ENCODE measurements at regions not wholly inside any gene's neighbourhood (a gene's known extent, or its start where the extent isn't known, plus 50 kb on each side); places are given as distances from the start of the nearest gene placed in this dataset.

DNA sequence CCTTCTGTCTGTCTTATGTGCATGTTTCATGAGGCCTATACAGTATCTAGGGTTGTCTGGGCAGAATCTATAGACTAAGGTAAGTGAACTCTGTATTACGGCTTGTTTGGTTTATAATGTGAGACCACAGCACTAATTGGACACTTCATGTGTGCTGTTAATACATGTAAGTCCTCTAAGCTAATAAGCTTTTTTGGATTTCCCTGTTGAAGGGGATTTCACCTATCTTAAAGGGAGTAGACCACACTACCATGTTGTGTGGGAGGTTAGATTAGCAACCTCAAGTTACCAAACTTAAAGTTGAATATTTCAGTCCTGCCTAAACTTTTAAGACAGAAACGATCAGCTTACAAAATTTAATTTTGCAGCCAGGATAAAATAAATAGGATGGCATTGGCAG, 189.8 kb upstream of the GOLIM4 start:
- no peak for DNase-seq

- no peak for DNase-seq
Observed at GRCh38 chr3:168284728-168285127, 189.0 kb upstream of the GOLIM4 start.

GRCh38 chr3:168275662-168276061, 179.9 kb upstream of the GOLIM4 start:
- no peak for DNase-seq

DNA sequence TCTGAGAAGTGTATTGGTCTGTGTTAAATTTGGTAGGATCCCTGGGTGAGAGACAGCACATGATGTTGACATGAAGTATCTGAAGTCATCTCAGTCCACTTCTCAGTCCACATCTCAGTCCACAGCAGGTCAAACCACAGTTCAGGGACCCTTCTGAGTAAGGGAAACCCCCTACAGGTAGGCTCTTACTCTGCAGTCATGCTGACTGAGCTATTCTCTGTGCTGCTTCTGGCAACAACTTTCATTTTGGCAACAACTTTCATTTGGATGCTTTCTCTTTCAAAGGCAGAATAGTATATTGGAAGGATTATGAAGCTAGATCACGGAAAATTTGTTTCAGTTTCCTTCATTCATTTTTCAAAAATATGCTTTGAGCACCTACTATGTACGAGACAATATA, 178.2 kb upstream of the GOLIM4 start:
- DNase-seq: no peak

- no peak for DNase-seq
Observed at GRCh38 chr3:168273036-168273435, 177.3 kb upstream of the GOLIM4 start.

- peak; percentile 5 for DNase-seq
Observed at GRCh38 chr3:168272343-168272985, 176.7 kb upstream of the GOLIM4 start.

DNA sequence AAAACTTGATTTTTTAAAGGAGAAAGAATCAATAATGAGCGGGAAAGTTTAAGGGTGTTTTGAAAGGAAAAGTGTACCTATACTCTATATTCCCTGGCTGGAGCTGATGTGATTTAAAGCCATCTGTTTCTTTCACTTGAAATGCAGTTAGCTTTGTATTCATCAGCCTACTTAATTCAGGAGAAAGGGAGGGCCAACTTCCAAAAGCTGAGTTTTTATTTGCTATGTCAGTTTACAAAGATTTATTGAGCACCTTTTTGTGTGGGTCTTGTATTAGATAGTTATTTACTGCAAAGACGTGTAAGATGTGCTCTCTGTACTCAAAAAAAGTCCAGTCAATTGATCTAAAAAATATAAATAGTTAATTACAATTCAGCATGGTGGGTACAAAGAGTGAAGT, 176.2 kb upstream of the GOLIM4 start:
- DNase-seq: no peak

- no peak for DNase-seq
Observed at GRCh38 chr3:168269001-168269400, 173.3 kb upstream of the GOLIM4 start.

GRCh38 chr3:168267179-168267578, 171.5 kb upstream of the GOLIM4 start:
- no peak for DNase-seq

DNA sequence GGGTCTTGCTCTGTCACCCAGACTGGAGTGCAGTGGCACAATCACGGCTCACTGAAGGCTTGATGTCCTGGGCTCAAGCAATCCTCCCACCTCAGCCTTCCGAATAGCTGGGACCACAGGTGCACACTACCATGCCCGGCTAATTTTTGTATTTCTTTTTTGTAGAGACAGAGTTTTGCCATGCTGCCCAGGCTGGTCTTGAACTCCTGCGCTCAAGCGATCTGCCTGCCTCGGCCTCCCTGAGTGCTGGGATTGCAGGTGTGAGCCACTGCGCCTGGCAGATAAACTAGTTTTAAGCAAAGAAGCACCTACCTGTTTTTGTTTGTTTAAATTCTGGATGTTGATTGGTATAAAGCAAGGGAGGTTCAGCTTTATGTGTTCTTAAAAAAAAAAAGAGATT, 170.6 kb upstream of the GOLIM4 start:
- DNase-seq: no peak

DNA sequence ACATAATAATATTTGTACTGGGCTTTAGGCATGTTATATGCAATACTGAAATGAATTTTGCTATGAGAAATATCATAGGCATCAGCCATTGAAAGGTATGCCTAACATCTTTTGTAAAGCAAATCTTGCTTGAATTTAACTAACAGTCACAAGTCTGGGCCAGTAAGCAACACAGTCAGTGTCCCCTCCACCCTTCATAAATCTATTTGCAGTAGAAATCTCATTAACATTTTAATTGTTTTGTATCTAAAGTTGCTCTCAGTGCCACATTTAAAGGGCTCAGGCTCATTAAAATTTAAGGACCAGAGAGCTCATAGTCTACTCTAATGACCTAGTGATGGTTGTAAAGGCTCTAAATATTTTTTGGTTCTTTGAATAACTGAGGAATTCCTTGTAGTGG, 167.2 kb upstream of the GOLIM4 start:
- DNase-seq: no peak

DNA sequence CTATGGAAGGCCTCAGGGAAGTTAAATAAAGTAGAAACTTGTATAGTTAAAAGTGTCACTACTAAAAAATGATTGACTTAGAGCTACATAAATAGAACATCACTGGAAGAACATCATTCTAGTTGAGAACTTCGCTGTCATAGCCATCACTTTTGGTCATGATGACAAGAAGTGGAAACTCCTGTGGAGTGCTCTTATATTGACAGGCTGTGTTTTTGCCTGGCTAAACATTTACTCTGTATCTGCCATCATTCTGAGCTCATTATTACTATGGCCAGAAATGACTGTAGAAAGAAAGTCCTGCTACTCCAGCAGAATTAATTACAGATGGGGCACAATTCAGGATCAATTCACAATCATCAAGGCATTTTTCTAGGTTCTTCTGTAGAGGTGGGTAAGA, 165.1 kb upstream of the GOLIM4 start:
- no peak for DNase-seq

GRCh38 chr3:168251371-168251770, 155.6 kb upstream of the GOLIM4 start:
- no peak for DNase-seq

DNA sequence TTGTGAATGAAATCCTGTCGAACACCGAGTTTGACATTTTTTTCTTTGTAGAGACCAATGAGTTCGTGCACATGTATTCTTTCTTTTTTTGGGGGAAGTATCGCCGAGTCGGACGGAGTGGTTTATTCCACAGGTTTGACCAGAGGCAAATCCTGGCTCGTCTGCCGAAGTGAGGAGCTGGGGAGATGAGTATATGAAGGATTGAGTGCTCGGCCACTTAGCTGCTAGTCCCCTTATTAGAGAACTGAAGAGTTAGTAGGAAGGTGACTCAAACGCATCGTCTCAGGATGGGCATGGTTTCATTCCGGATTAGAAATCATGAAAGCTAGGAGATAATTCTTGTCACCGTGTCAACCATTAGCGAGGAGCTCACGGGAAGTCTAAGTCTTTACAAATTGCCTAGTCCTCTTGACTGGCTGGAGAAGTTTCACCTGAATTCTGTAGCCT, 154.7 kb upstream of the GOLIM4 start:
- no peak for DNase-seq

DNA sequence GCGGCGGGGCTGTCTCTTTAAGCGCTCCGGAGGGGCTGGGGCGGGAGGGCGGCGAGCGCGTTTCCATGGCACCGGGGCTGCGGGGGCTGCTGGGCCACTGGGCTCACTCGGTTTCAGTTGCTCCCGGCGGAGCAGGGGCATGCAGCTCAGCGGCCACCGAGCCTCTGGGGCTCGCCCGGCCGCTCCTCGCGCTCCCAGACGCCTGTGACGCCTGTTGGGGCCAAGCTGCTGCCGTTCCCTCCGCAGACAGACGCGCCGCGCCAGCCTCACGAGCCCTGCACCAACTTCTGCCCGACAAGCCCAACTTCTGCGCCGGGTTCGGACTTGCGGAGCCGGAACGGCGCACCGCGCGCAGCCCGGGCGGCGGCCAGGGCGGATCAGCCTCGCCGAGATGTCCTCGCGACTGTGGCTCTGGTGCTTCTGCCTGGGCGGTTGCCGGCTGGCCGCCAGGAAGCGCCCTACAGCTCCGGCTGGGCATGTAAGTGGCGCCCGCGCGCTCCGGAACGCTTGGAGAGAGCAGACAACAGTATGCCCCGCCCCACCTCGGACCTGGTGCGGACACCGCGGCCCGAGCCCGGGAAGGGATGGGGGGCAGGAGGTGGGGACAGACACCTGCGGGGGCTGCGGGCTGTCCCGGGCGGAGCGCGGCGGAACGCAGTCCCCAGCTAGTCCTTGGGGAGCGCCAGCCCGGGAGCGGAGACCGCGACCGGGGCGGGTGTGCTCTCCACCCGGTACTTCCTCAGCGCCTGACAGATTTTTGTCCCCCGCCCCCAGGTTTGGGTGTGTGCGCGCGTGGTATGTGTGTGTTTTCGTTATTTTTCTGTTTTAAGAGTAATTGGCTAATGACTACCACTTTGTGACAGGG, 154.1 kb upstream of the GOLIM4 start:
- DNase-seq: peak; percentile 63

DNA sequence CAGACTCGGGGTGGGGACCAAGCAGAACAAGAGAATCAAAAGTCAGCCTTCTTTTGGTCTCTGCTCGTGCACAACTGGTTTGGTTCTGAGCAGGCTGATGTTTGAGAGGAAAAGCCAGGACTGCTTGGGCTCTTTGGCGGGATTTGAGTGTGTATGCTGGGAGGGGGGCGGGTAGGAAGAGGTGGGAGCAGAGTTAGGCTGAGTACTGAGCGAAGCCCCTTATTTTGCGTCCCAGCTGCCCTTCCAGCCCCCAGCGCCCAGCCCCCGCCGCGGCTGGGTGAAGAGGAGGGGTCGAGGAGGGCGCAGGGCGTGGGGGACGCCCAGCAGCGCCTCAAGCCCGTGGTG, 153.5 kb upstream of the GOLIM4 start:
- no peak for DNase-seq

DNA sequence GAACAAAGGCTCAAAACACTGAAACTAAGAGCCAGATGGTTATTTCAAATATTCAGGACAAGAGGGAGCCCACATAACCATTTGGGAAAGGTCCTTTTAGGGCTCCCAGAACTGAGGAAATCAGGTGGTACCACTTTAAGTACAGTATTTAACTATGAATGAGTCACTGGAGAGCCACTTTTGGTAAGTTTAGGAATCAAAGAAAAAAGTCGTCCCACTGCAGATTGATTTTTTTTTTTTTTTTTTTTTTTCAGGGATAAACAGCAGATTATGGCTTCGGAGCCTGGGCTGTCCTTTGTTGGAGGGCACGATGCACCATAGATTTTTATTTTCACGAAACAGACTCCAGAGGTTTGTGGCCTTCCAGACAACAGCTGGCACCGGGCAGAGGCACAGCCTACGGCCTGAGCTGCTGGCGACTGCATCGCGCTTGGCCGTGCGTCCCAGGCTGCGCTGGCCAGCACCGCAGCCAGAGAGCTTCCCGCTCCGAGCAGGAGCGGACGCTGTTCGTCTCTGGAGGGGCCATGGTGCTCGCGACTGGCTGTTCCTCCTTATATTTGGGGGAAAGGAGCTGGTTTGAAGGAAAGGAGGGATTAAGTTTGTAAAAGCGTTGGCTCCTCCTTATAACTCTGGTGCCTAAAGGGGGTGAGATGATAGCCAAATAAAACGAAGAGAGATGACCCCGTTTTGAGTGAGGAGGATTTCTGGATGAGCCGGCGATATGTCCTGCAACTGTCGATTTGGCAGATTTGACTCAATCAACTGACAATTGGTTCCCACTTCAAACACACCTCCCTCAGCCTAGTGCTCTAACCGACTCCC, 152.9 kb upstream of the GOLIM4 start:
- peak; percentile 21 for DNase-seq

- DNase-seq: no peak
Observed at GRCh38 chr3:168241156-168241555, 145.4 kb upstream of the GOLIM4 start.

- no peak for DNase-seq
Observed at GRCh38 chr3:168239287-168239686, 143.6 kb upstream of the GOLIM4 start.

DNA sequence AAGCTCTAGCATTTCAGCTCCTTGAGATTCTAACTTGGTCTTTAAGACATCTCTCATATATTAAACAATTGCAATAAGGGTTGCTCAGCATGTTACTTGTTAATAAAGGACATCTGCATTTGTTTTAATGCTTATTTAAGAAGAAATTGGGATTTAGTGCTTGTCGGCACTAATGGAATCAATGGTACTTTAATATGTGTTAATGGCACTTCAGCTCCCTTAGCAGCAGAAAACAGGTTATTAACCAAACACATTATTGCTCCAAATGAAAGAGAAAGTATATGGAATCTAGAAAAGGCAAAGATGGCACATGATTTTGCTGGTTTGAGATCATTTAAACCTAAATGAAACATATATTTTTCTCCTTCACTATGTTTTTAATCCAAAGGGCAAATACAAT, 137.3 kb upstream of the GOLIM4 start:
- no peak for DNase-seq

GRCh38 chr3:168223085-168223484, 127.4 kb upstream of the GOLIM4 start:
- no peak for DNase-seq

- DNase-seq: no peak
Observed at GRCh38 chr3:168220556-168220955, 124.8 kb upstream of the GOLIM4 start.

- DNase-seq: no peak
Observed at GRCh38 chr3:168219530-168219929, 123.8 kb upstream of the GOLIM4 start.
